ENCODE measurements at regions not wholly inside any gene's neighbourhood (a gene's known extent, or its start where the extent isn't known, plus 50 kb on each side); places are given as distances from the start of the nearest gene placed in this dataset.
"Not testable (repeated sequence)": the region's sequence is repeated elsewhere in the genome, so short reads cannot be mapped to it uniquely, and the experiment has no call there.

- intact Hi-C loops (cut with DNase I; ENCODE audit: low total_unique reads) = no loop called here
- TF ChIP-seq POLR2A (IDR thresholded peaks at IDR 0.05) (no peak), CTCF (IDR thresholded peaks at IDR 0.05) (no peak)
- H3K4me3 ChIP-seq (ENCODE audit: low read depth, poor library complexity, severe bottlenecking) = no peak overlapping the region
- DNase-seq (ENCODE audit: low spot score in 2 of 2) = no peak
- 77 to 78% methylated on average over 7 of the region's 7 CpGs for WGBS, 2 donors
Measured at GRCh38 chr9:22970434-22970975, 523.9 kb downstream of the DMRTA1 start.

GRCh38 chr9:22975951-22976350, 529.3 kb downstream of the DMRTA1 start:
- no peak overlapping the region for H3K4me3 ChIP-seq (ENCODE audit: low read depth, poor library complexity, severe bottlenecking)
- TF ChIP-seq POLR2A (IDR thresholded peaks at IDR 0.05) (no peak), CTCF (IDR thresholded peaks at IDR 0.05) (no peak)
- intact Hi-C loops (cut with DNase I; ENCODE audit: low total_unique reads) = no loop called here
- WGBS, 2 donors = 90 to 97% methylated on average over 3 of the region's 3 CpGs
- no peak for DNase-seq (ENCODE audit: low spot score in 2 of 2)

- intact Hi-C loops (cut with DNase I; ENCODE audit: low total_unique reads) = no loop called here
- DNase-seq (ENCODE audit: low spot score in 2 of 2) = no peak
- H3K4me3 ChIP-seq (ENCODE audit: low read depth, poor library complexity, severe bottlenecking) = no peak overlapping the region
- WGBS, 2 donors = 84 to 91% methylated on average over 1 of the region's 1 CpG
- TF ChIP-seq POLR2A (IDR thresholded peaks at IDR 0.05) = no peak
- no peak for TF ChIP-seq CTCF (IDR thresholded peaks at IDR 0.05)
Measured at GRCh38 chr9:22976454-22976853, 529.8 kb downstream of the DMRTA1 start.

GRCh38 chr9:22980429-22980828, 533.8 kb downstream of the DMRTA1 start:
- 89 to 93% methylated on average over 13 of the region's 13 CpGs for WGBS, 2 donors
- DNase-seq (ENCODE audit: low spot score in 2 of 2); intact Hi-C loops (cut with DNase I; ENCODE audit: low total_unique reads); H3K4me3 ChIP-seq (ENCODE audit: low read depth, poor library complexity, severe bottlenecking): not testable (repeated sequence)

- TF ChIP-seq POLR2A (IDR thresholded peaks at IDR 0.05) = no peak
- TF ChIP-seq CTCF (IDR thresholded peaks at IDR 0.05) = no peak
- H3K4me3 ChIP-seq (ENCODE audit: low read depth, poor library complexity, severe bottlenecking) = no peak overlapping the region
- 72 to 79% methylated on average over 3 of the region's 3 CpGs for WGBS, 2 donors
- intact Hi-C loops (cut with DNase I; ENCODE audit: low total_unique reads) = no loop called here
- no peak for DNase-seq (ENCODE audit: low spot score in 2 of 2)
Measured at GRCh38 chr9:22986556-22986955, 539.9 kb downstream of the DMRTA1 start.

GRCh38 chr9:22990349-22990748, 543.7 kb downstream of the DMRTA1 start:
- H3K4me3 ChIP-seq (ENCODE audit: low read depth, poor library complexity, severe bottlenecking) = no peak overlapping the region
- TF ChIP-seq POLR2A (IDR thresholded peaks at IDR 0.05) = no peak
- TF ChIP-seq CTCF (IDR thresholded peaks at IDR 0.05) = no peak
- intact Hi-C loops (cut with DNase I; ENCODE audit: low total_unique reads) = no loop called here
- no peak for DNase-seq (ENCODE audit: low spot score in 2 of 2)
- 65 to 88% methylated on average over 4 of the region's 4 CpGs for WGBS, 2 donors

All from lower leg skin (tissue), 4 donors.